ENCODE measurements at regions not wholly inside any gene's neighbourhood (a gene's known extent, or its start where the extent isn't known, plus 50 kb on each side); places are given as distances from the start of the nearest gene placed in this dataset.

DNA sequence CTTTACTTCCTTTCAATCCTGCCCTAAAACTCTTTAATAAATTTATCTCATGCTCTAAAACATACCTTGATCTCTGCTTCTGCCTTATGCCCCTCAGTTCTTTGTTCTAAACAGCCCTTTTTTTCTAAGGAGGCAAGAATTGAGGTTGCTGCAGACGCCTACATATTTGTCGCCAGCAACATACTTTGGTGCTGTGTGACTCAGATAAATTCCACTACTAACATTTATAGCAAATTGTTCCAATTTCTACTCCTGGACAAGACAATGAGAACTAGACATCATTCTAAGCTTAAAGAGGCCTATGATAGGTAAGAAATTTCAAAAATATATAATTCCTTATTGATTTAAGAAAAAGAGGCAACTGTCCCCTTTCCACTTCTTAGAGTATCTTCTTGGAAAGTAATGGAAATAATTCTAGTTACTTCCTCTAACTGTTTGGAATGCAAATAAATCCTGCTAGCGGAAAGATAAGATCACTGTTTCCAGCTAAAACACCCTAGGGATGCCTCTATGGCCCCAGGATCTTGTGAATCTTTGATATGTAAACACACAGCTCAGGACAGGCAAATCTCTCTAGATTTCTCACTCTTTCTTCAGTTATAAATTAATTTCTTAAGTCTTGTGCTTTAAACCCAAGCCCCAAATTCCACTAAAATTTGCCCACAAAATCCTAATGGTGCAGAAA lies 869.1 kb downstream of the KCNT2 start:
- no peaks in the 10 kb centered on the region for H3K4me1 Mint-ChIP-seq
- H3K36me3 Mint-ChIP-seq = no peaks in the 10 kb centered on the region
- intact Hi-C loops (cut with micrococcal nuclease) = no loop called here

DNA sequence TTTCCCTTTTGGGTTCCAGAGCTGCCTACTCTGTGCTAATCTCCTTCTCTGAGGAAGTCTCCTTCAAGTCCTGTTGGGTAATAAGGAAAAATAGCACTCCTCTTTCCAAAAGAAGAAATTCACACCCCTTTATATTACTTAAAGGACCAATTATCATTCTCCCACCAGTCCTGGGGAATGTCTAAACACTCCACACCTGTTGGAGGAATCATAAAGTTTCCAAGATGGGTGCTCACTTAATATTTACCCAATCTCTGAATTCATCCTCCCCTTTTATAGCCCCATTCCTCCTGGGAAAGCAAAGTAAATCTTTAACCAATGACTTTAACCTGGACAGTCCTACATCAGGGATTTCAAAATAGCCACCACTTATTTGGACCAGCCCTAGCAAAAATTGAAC lies 873.1 kb downstream of the KCNT2 start:
- no peaks in the 10 kb centered on the region for H3K4me1 Mint-ChIP-seq
- TF ChIP-seq, protein P1, sequence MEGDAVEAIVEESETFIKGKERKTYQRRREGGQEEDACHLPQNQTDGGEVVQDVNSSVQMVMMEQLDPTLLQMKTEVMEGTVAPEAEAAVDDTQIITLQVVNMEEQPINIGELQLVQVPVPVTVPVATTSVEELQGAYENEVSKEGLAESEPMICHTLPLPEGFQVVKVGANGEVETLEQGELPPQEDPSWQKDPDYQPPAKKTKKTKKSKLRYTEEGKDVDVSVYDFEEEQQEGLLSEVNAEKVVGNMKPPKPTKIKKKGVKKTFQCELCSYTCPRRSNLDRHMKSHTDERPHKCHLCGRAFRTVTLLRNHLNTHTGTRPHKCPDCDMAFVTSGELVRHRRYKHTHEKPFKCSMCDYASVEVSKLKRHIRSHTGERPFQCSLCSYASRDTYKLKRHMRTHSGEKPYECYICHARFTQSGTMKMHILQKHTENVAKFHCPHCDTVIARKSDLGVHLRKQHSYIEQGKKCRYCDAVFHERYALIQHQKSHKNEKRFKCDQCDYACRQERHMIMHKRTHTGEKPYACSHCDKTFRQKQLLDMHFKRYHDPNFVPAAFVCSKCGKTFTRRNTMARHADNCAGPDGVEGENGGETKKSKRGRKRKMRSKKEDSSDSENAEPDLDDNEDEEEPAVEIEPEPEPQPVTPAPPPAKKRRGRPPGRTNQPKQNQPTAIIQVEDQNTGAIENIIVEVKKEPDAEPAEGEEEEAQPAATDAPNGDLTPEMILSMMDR (IDR thresholded peaks at IDR 0.05) = no peak
- H3K36me3 Mint-ChIP-seq = no peaks in the 10 kb centered on the region
- intact Hi-C loops (cut with micrococcal nuclease) = no loop called here
- H3K27ac ChIP-seq (ENCODE audit: low read length) = no peak overlapping the region
- ATAC-seq = no peak
- no peaks in the 10 kb centered on the region for H3K36me3 ChIP-seq (ENCODE audit: control insufficient read depth, insufficient read depth, low read length)
- no peak for DNase-seq
- H3K27ac Mint-ChIP-seq = no peak overlapping the region
- peaks cover 3% of the 10 kb centered on the region for H3K9me3 ChIP-seq (ENCODE audit: control insufficient read depth, insufficient read depth, low read length)
- H3K9me3 Mint-ChIP-seq = peaks cover 3 to 10% of the 10 kb centered on the region in 2 donors
- no peaks in the 10 kb centered on the region for H3K27me3 Mint-ChIP-seq (ENCODE audit: low read depth in 2 of 2)
- no peaks in the 10 kb centered on the region for H3K27me3 ChIP-seq (ENCODE audit: control insufficient read depth, insufficient read depth, low read length)
- H3K4me1 ChIP-seq (ENCODE audit: control insufficient read depth, insufficient read depth, low read length) = no peaks in the 10 kb centered on the region
- no peak overlapping the region for H3K4me3 Mint-ChIP-seq
- no peak overlapping the region for H3K4me3 ChIP-seq (ENCODE audit: low read length)

More for the DNA sequence above, 869.1 kb downstream of the KCNT2 start:
- Mint-ChIP-seq H3K4me3 (no peak overlapping the region), H3K9me3 (peaks cover 13 to 18% of the 10 kb centered on the region in 2 donors), H3K27me3 (ENCODE audit: low read depth in 2 of 2) (no peaks in the 10 kb centered on the region), H3K27ac (no peak overlapping the region)
- no peaks in the 10 kb centered on the region for H3K4me1 ChIP-seq (ENCODE audit: control insufficient read depth, insufficient read depth, low read length)
- TF ChIP-seq, protein P1 (IDR thresholded peaks at IDR 0.05) = no peak
- H3K36me3 ChIP-seq (ENCODE audit: control insufficient read depth, insufficient read depth, low read length) = no peaks in the 10 kb centered on the region
- DNase-seq (no peak), ATAC-seq (no peak)
- H3K27me3 ChIP-seq (ENCODE audit: control insufficient read depth, insufficient read depth, low read length) = no peaks in the 10 kb centered on the region
- H3K27ac ChIP-seq (ENCODE audit: low read length) = no peak overlapping the region
- WGBS (ENCODE audit: insufficient coverage) = 67% methylated on average over 3 of the region's 3 CpGs
- peaks cover 3% of the 10 kb centered on the region for H3K9me3 ChIP-seq (ENCODE audit: control insufficient read depth, insufficient read depth, low read length)
- H3K4me3 ChIP-seq (ENCODE audit: low read length) = no peak overlapping the region

DNA sequence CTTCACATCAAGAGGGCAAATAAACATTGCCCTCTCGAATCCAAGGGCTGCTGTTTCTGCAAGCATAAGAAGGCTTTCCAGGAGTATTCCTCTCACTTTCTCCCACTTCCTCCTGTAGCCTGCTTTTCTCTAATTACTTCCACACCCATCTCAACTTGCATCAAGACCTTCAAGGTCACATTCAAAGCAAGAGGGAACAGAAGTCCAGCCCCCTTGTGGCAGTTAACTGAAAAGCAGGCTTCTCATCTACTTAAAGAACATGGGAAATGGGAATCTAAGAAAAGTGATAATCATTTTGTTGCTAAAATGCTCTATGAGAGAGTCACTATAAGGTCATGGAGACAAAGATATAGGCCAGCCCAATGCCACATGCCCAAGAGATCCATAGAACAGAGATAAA lies 874.4 kb downstream of the KCNT2 start:
- Mint-ChIP-seq H3K27ac (no peak overlapping the region), H3K4me1 (no peaks in the 10 kb centered on the region), H3K9me3 (peaks cover 3 to 10% of the 10 kb centered on the region in 2 donors), H3K4me3 (no peak overlapping the region), H3K36me3 (no peaks in the 10 kb centered on the region), H3K27me3 (ENCODE audit: low read depth in 2 of 2) (no peaks in the 10 kb centered on the region)
- H3K36me3 ChIP-seq (ENCODE audit: control insufficient read depth, insufficient read depth, low read length) = no peaks in the 10 kb centered on the region
- no peak overlapping the region for H3K27ac ChIP-seq (ENCODE audit: low read length)
- peaks cover 3% of the 10 kb centered on the region for H3K9me3 ChIP-seq (ENCODE audit: control insufficient read depth, insufficient read depth, low read length)
- WGBS (ENCODE audit: insufficient coverage) = 53% methylated on average over 1 of the region's 1 CpG
- TF ChIP-seq, protein P1 (IDR thresholded peaks at IDR 0.05) = no peak
- H3K4me3 ChIP-seq (ENCODE audit: low read length) = no peak overlapping the region
- DNase-seq (no peak), ATAC-seq (no peak)
- intact Hi-C loops (cut with micrococcal nuclease) = no loop called here
- no peaks in the 10 kb centered on the region for H3K27me3 ChIP-seq (ENCODE audit: control insufficient read depth, insufficient read depth, low read length)
- H3K4me1 ChIP-seq (ENCODE audit: control insufficient read depth, insufficient read depth, low read length) = no peaks in the 10 kb centered on the region

DNA sequence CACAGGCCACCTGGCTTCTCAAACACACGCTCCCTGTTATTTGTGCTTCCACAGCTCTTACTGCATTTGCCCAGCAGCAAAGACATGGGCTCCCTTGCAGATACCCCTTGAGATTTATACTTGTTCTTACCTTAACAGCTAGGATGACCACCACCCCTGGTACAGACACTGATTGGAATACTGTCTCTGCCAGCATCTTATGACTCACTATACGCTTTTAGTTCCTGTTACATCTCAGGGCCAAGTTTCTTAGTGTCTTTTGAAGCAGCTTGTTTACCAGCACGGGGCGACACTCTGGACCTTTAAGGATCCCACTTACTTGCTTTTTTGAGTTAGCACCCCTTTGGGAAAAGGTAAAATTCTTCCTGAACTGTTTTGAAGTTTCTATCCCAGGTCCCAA lies 874.8 kb downstream of the KCNT2 start:
- Mint-ChIP-seq H3K27me3 (ENCODE audit: low read depth in 2 of 2) (no peaks in the 10 kb centered on the region), H3K27ac (no peak overlapping the region), H3K4me1 (no peaks in the 10 kb centered on the region), H3K4me3 (no peak overlapping the region), H3K9me3 (peaks cover 3 to 10% of the 10 kb centered on the region in 2 donors), H3K36me3 (no peaks in the 10 kb centered on the region)
- no peak overlapping the region for H3K27ac ChIP-seq (ENCODE audit: low read length)
- H3K36me3 ChIP-seq (ENCODE audit: control insufficient read depth, insufficient read depth, low read length) = no peaks in the 10 kb centered on the region
- DNase-seq (no peak), ATAC-seq (no peak)
- no peaks in the 10 kb centered on the region for H3K4me1 ChIP-seq (ENCODE audit: control insufficient read depth, insufficient read depth, low read length)
- TF ChIP-seq, protein P1 (IDR thresholded peaks at IDR 0.05) = no peak
- WGBS (ENCODE audit: insufficient coverage) = 73% methylated on average over 4 of the region's 4 CpGs
- intact Hi-C loops (cut with micrococcal nuclease) = no loop called here
- no peaks in the 10 kb centered on the region for H3K27me3 ChIP-seq (ENCODE audit: control insufficient read depth, insufficient read depth, low read length)
- peaks cover 3% of the 10 kb centered on the region for H3K9me3 ChIP-seq (ENCODE audit: control insufficient read depth, insufficient read depth, low read length)
- no peak overlapping the region for H3K4me3 ChIP-seq (ENCODE audit: low read length)

All from natural killer cell (primary cell).